Adrenal gland (tissue), 5 donors: ENCODE measurements at regions not wholly inside any gene's neighbourhood (a gene's known extent, or its start where the extent isn't known, plus 50 kb on each side); places are given as distances from the start of the nearest gene placed in this dataset.

Experiments
- POLR2A ChIP-seq, 2 donors: fragments of 450-650 bp; IDR thresholded peaks; one replicate each; pipeline ENCODE4 v1.6.1; 2017; ENCODE audit warnings: antibody characterized with exemption in 2 of 2, mild to moderate bottlenecking in 2 of 2, moderate library complexity in 1 of 2
- TF ChIP-seq, protein P1 (sequence below), 6 experiments: fragments of 450-650 bp in 4 of 6; fragments of 200-600 bp in 2 of 6; sonication (generic) in 1 of 6; IDR thresholded peaks; 1 replicate in 5 of 6; 2 replicates in 1 of 6; pipeline versions ENCODE4 v1.5.1 to v1.8.0; 2016 to 2021; ENCODE audit warnings: antibody characterized with exemption in 6 of 6, mild to moderate bottlenecking in 2 of 6, moderate library complexity in 1 of 6
- donor health status: DM: no; HTN: no; CAD: no.

DNA sequence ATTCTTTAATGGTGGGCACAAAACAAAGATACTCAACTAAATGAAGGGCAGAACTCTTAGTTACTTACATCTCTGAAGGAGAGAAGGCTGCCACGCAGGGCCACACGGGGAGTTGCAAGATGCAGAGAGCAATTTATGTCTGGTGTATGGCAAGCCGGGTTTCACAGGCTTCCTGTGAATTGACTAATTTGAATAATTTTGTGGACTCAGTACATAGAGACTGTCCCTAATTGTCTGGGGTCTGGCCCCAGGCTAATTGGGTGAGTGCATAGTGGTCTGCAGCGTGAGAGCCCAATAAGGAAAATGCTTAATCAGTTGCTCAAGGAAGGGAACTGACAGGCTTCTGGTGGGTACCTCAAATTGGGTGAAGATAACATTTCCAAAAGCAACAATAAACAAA is 205.7 kb downstream of the OTOR start:
- TF ChIP-seq, protein P1, sequence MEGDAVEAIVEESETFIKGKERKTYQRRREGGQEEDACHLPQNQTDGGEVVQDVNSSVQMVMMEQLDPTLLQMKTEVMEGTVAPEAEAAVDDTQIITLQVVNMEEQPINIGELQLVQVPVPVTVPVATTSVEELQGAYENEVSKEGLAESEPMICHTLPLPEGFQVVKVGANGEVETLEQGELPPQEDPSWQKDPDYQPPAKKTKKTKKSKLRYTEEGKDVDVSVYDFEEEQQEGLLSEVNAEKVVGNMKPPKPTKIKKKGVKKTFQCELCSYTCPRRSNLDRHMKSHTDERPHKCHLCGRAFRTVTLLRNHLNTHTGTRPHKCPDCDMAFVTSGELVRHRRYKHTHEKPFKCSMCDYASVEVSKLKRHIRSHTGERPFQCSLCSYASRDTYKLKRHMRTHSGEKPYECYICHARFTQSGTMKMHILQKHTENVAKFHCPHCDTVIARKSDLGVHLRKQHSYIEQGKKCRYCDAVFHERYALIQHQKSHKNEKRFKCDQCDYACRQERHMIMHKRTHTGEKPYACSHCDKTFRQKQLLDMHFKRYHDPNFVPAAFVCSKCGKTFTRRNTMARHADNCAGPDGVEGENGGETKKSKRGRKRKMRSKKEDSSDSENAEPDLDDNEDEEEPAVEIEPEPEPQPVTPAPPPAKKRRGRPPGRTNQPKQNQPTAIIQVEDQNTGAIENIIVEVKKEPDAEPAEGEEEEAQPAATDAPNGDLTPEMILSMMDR (IDR thresholded peaks at IDR 0.05) = no peak
- TF ChIP-seq POLR2A (IDR thresholded peaks at IDR 0.05) = no peak
